Astrocyte (in vitro differentiated cells and primary cell): ENCODE measurements at regions not wholly inside any gene's neighbourhood (a gene's known extent, or its start where the extent isn't known, plus 50 kb on each side); places are given as distances from the start of the nearest gene placed in this dataset.

Experiments
- DNase-seq: peaks from one replicate; pipeline ENCODE4 v3.0.0-alpha.2; 2010; ENCODE audit warnings: low read depth
- FAIRE-seq: peaks from 2 replicates; lab custom pipeline; 2011; peaks lifted over from hg19 to GRCh38; lab: Jason Lieb, UNC
- H2AFZ ChIP-seq: 2 replicates; pipeline ENCODE4 v1.6.0; 2012; ENCODE audit warnings: low read depth, low read length, inconsistent platforms
- H3K27ac ChIP-seq: 2 replicates; pipeline ENCODE4 v1.5.1; 2011; ENCODE audit warnings: low read depth, low read length, inconsistent platforms
- H3K27me3 ChIP-seq: 2 replicates; pipeline ENCODE4 v1.6.0; 2011; ENCODE audit warnings: low read length, inconsistent platforms; ENCODE audit not compliant: insufficient read depth
- H3K36me3 ChIP-seq: 2 replicates; pipeline ENCODE4 v1.5.1; 2011; ENCODE audit warnings: low read length, inconsistent platforms; ENCODE audit not compliant: insufficient read depth
- H3K4me1 ChIP-seq: 2 replicates; pipeline ENCODE4 v1.5.1; 2011; ENCODE audit warnings: low read length, inconsistent platforms; ENCODE audit not compliant: insufficient read depth
- H3K4me2 ChIP-seq: 2 replicates; pipeline ENCODE4 v1.6.0; 2012; ENCODE audit warnings: low read length, inconsistent platforms
- H3K4me3 ChIP-seq: 2 replicates; pipeline ENCODE4 v1.5.1; 2011; ENCODE audit warnings: low read depth, mild to moderate bottlenecking, low read length, inconsistent platforms; ENCODE audit not compliant: insufficient read depth
- H3K79me2 ChIP-seq: 2 replicates; pipeline ENCODE4 v1.6.0; 2012; ENCODE audit warnings: mild to moderate bottlenecking, low read length, inconsistent platforms; ENCODE audit not compliant: insufficient read depth
- H3K9ac ChIP-seq: 2 replicates; pipeline ENCODE4 v1.6.0; 2012; ENCODE audit warnings: mild to moderate bottlenecking, low read length, inconsistent platforms
- H3K9me3 ChIP-seq: 2 replicates; pipeline ENCODE4 v1.5.1; 2012; ENCODE audit warnings: low read depth, mild to moderate bottlenecking, low read length, inconsistent platforms; ENCODE audit not compliant: insufficient read depth
- H4K20me1 ChIP-seq: 2 replicates; pipeline ENCODE4 v1.6.0; 2012; ENCODE audit warnings: low read length, inconsistent platforms; ENCODE audit not compliant: insufficient read depth
- H3K27ac Mint-ChIP-seq: one replicate; pipeline ENCODE4 v1.8.0; 2021; ENCODE audit warnings: mild to moderate bottlenecking, mixed read lengths; ENCODE audit not compliant: unreplicated experiment
- H3K27me3 Mint-ChIP-seq: one replicate; pipeline ENCODE4 v1.8.0; 2021; ENCODE audit warnings: low read depth, mixed read lengths; ENCODE audit not compliant: unreplicated experiment
- H3K36me3 Mint-ChIP-seq: one replicate; pipeline ENCODE4 v1.8.0; 2021; ENCODE audit warnings: low read depth, mixed read lengths; ENCODE audit not compliant: unreplicated experiment
- H3K4me1 Mint-ChIP-seq: one replicate; pipeline ENCODE4 v1.8.0; 2021; ENCODE audit warnings: low read depth, mixed read lengths; ENCODE audit not compliant: unreplicated experiment
- H3K4me3 Mint-ChIP-seq: one replicate; pipeline ENCODE4 v1.8.0; 2021; ENCODE audit warnings: mild to moderate bottlenecking, moderate library complexity, mixed read lengths; ENCODE audit not compliant: unreplicated experiment
- H3K9me3 Mint-ChIP-seq: one replicate; pipeline ENCODE4 v1.8.0; 2021; ENCODE audit warnings: mild to moderate bottlenecking, mixed read lengths; ENCODE audit not compliant: unreplicated experiment
- EZH2 ChIP-seq: IDR thresholded peaks from 2 replicates; pipeline ENCODE4 v1.6.1; 2012; ENCODE audit warnings: mild to moderate bottlenecking, low read length, inconsistent platforms; ENCODE audit not compliant: insufficient read depth
- TF ChIP-seq, protein P1 (sequence below): IDR thresholded peaks from 2 replicates; pipeline ENCODE4 v1.5.1; 2011; ENCODE audit warnings: low read depth, mild to moderate bottlenecking, inconsistent platforms, low read length, moderate library complexity; ENCODE audit not compliant: insufficient read depth

DNA sequence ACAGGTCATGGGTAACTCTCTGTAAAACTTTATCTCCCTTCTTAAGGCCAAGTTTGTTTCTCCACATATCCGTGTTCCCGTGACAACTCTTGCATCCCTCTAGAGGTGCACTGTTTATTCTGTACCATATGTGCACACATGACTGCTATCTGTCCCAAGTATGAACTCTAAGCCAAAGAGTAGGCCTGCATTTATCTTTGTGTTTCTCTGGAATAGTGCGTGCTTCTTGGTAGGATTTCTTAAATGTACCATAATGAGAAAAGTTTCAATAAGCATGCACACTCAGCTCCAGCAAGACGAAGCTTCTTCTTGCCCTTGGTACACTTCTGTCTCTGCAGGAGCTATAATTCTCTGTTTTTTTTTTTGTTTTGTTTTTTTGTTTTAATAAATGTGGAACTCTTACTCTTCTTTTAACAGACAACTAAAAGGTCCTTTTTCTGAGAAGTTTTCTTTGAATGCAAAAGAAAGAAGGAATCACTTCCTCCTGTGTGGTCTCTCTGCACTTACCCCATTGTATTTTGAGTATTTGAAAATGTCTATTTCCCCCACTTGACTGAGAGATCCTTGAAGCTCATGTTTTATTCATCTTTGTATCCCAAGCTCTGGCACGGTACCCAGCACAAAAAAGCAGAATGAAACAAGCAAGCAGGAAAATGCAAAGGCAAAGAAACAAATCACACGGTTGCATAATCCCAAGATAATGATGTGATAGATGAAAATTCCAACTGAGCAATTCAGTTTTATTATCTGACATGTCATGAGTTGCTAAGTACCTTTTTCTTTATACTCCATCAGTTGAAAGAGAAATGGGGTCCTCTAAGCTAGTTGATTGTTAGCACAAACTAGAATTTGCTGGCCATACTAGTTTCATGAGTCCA is 521.9 kb upstream of the BOD1L1 start:
- FAIRE-seq = no peak
- H3K9ac ChIP-seq = no peak overlapping the region
- H3K27ac Mint-ChIP-seq = no peak overlapping the region
- no peaks in the 10 kb centered on the region for H4K20me1 ChIP-seq
- no peak for DNase-seq
- H3K4me3 ChIP-seq = no peak overlapping the region
- no peaks in the 10 kb centered on the region for H3K36me3 ChIP-seq
- H3K27me3 Mint-ChIP-seq = peaks cover 10% of the 10 kb centered on the region
- H3K27me3 ChIP-seq = no peaks in the 10 kb centered on the region
- H3K9me3 Mint-ChIP-seq = no peaks in the 10 kb centered on the region
- H3K4me1 Mint-ChIP-seq = no peaks in the 10 kb centered on the region
- H3K9me3 ChIP-seq = no peaks in the 10 kb centered on the region
- H3K79me2 ChIP-seq = no peaks in the 10 kb centered on the region
- no peaks in the 10 kb centered on the region for H3K4me1 ChIP-seq
- H2AFZ ChIP-seq = no peak overlapping the region
- TF ChIP-seq, protein P1, sequence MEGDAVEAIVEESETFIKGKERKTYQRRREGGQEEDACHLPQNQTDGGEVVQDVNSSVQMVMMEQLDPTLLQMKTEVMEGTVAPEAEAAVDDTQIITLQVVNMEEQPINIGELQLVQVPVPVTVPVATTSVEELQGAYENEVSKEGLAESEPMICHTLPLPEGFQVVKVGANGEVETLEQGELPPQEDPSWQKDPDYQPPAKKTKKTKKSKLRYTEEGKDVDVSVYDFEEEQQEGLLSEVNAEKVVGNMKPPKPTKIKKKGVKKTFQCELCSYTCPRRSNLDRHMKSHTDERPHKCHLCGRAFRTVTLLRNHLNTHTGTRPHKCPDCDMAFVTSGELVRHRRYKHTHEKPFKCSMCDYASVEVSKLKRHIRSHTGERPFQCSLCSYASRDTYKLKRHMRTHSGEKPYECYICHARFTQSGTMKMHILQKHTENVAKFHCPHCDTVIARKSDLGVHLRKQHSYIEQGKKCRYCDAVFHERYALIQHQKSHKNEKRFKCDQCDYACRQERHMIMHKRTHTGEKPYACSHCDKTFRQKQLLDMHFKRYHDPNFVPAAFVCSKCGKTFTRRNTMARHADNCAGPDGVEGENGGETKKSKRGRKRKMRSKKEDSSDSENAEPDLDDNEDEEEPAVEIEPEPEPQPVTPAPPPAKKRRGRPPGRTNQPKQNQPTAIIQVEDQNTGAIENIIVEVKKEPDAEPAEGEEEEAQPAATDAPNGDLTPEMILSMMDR = no peak
- TF ChIP-seq EZH2 = no peak
- no peak overlapping the region for H3K4me2 ChIP-seq
- H3K27ac ChIP-seq = no peak overlapping the region
- no peak overlapping the region for H3K4me3 Mint-ChIP-seq
- H3K36me3 Mint-ChIP-seq = no peaks in the 10 kb centered on the region

DNA sequence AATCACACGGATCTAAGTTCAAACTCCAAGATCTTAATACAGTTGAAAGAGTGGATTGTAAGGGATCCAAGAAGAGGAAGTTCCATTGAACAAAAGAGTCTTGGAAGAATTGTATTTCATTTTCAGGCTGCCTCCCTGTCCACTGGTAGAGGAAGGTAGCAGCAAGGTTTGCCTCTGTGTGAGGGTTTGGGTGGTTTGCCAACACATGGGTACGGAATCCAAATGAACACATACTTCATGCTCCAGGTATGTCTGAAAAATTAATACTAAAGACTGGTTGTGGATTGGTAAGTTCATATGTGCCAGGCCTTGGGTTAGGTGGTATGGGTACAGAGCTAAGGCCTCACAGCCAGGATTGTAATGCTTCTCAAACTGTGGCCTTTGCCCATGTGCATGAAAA is 523.6 kb upstream of the BOD1L1 start:
- Histone ChIP-seq H4K20me1 (no peaks in the 10 kb centered on the region), H3K27me3 (no peaks in the 10 kb centered on the region), H3K27ac (no peak overlapping the region), H3K79me2 (no peaks in the 10 kb centered on the region), H3K4me1 (no peaks in the 10 kb centered on the region), H3K9me3 (no peaks in the 10 kb centered on the region), H3K4me2 (no peak overlapping the region), H2AFZ (no peak overlapping the region), H3K36me3 (no peaks in the 10 kb centered on the region), H3K9ac (no peak overlapping the region), H3K4me3 (no peak overlapping the region)
- no peak for FAIRE-seq
- Mint-ChIP-seq H3K4me1 (no peaks in the 10 kb centered on the region), H3K9me3 (no peaks in the 10 kb centered on the region), H3K4me3 (no peak overlapping the region), H3K27me3 (peaks cover 14% of the 10 kb centered on the region), H3K27ac (no peak overlapping the region), H3K36me3 (no peaks in the 10 kb centered on the region)
- TF ChIP-seq, protein P1 = no peak
- TF ChIP-seq EZH2 = no peak
- DNase-seq = no peak

DNA sequence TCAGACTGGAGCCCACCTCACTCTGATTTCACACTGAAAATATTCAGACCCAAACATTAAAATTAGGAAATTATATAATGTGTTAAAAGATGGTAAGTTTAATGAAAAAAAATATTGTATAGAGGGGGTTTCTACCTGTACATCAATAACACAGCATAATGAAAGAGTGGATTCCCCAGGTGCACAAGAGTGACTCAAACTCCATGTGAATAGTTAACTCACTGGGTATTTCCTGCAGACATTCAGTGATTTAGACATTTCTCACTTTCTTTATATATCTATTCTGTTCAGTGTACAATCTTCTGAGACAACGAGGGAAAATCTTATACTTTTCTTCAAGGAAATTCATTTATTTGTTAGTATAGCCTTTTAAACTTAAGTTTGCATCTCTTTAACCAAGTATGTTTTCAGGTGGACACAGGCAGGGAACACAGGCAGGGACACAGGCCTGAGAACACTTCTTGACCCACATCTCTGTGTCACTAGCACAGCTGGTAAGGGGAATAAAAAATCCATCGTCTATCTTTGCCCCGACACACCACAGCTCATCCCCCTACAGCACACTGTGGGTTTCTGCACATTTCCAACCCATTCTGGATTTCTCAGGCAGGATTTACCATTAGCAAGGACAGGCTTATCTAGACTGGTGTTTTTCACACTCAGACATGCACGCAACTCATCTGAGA is 525.5 kb upstream of the BOD1L1 start:
- Mint-ChIP-seq H3K4me1 (no peaks in the 10 kb centered on the region), H3K36me3 (no peaks in the 10 kb centered on the region), H3K27ac (no peak overlapping the region), H3K4me3 (no peak overlapping the region), H3K9me3 (no peaks in the 10 kb centered on the region), H3K27me3 (peaks cover 20% of the 10 kb centered on the region)
- Histone ChIP-seq H3K79me2 (no peaks in the 10 kb centered on the region), H3K9ac (no peak overlapping the region), H3K27me3 (no peaks in the 10 kb centered on the region), H3K27ac (no peak overlapping the region), H4K20me1 (no peaks in the 10 kb centered on the region), H3K36me3 (no peaks in the 10 kb centered on the region), H3K4me3 (no peak overlapping the region), H3K9me3 (no peaks in the 10 kb centered on the region), H3K4me2 (no peak overlapping the region), H2AFZ (no peak overlapping the region), H3K4me1 (no peaks in the 10 kb centered on the region)
- no peak for TF ChIP-seq EZH2
- no peak for FAIRE-seq
- DNase-seq = no peak
